ENCODE measurements at regions not wholly inside any gene's neighbourhood (a gene's known extent, or its start where the extent isn't known, plus 50 kb on each side); places are given as distances from the start of the nearest gene placed in this dataset.

GRCh38 chr10:128338951-128339350 is 212.7 kb upstream of the MKI67 start:
- Histone ChIP-seq H3K27me3 (ENCODE audit: control insufficient read depth, low read length) (no peaks in the 10 kb centered on the region), H3K4me1 (ENCODE audit: control insufficient read depth, low read length) (no peaks in the 10 kb centered on the region), H3K4me3 (ENCODE audit: low read length) (no peak overlapping the region), H3K79me2 (ENCODE audit: control insufficient read depth, low read length) (no peaks in the 10 kb centered on the region), H3K4me2 (ENCODE audit: low read length) (no peak overlapping the region), H3K9me2 (replicated peaks; ENCODE audit: control insufficient read depth, low read length) (no peaks in the 10 kb centered on the region), H3F3A (ENCODE audit: control insufficient read depth, insufficient read depth) (no peaks in the 10 kb centered on the region), H3K9me3 (ENCODE audit: control insufficient read depth, insufficient read depth, low read length) (no peaks in the 10 kb centered on the region), H4K20me1 (ENCODE audit: control insufficient read depth, insufficient read depth, low read depth, low read length) (no peaks in the 10 kb centered on the region), H3K27ac (ENCODE audit: low read depth, low read length) (no peak overlapping the region), H3K36me3 (ENCODE audit: control insufficient read depth, low read length) (no peaks in the 10 kb centered on the region)
- no peak for TF ChIP-seq CTCF (IDR thresholded peaks at IDR 0.05; ENCODE audit: low read depth, low read length, poor library complexity, severe bottlenecking)
- no peak for TF ChIP-seq EZH2phosphoT487 (IDR thresholded peaks at IDR 0.05; ENCODE audit: borderline replicate concordance, low read length)

- H3K4me3 ChIP-seq (ENCODE audit: low read length): no peak overlapping the region
- no peaks in the 10 kb centered on the region for H3K9me2 ChIP-seq (replicated peaks; ENCODE audit: control insufficient read depth, low read length)
- H3K27me3 ChIP-seq (ENCODE audit: control insufficient read depth, low read length): no peaks in the 10 kb centered on the region
- H3K9me3 ChIP-seq (ENCODE audit: control insufficient read depth, insufficient read depth, low read length): no peaks in the 10 kb centered on the region
- H3K4me2 ChIP-seq (ENCODE audit: low read length): no peak overlapping the region
- H3K27ac ChIP-seq (ENCODE audit: low read depth, low read length): no peak overlapping the region
- H3K79me2 ChIP-seq (ENCODE audit: control insufficient read depth, low read length): no peaks in the 10 kb centered on the region
- no peaks in the 10 kb centered on the region for H3F3A ChIP-seq (ENCODE audit: control insufficient read depth, insufficient read depth)
- no peaks in the 10 kb centered on the region for H3K36me3 ChIP-seq (ENCODE audit: control insufficient read depth, low read length)
- no peak for TF ChIP-seq EZH2phosphoT487 (IDR thresholded peaks at IDR 0.05; ENCODE audit: borderline replicate concordance, low read length)
- TF ChIP-seq CTCF (IDR thresholded peaks at IDR 0.05; ENCODE audit: low read depth, low read length, poor library complexity, severe bottlenecking): no peak
- no peaks in the 10 kb centered on the region for H4K20me1 ChIP-seq (ENCODE audit: control insufficient read depth, insufficient read depth, low read depth, low read length)
- no peaks in the 10 kb centered on the region for H3K4me1 ChIP-seq (ENCODE audit: control insufficient read depth, low read length)
Measured at GRCh38 chr10:128339753-128340152, 213.5 kb upstream of the MKI67 start.

- no peaks in the 10 kb centered on the region for H3F3A ChIP-seq (ENCODE audit: control insufficient read depth, insufficient read depth)
- H3K27me3 ChIP-seq (ENCODE audit: control insufficient read depth, low read length): no peaks in the 10 kb centered on the region
- H3K4me1 ChIP-seq (ENCODE audit: control insufficient read depth, low read length): no peaks in the 10 kb centered on the region
- H3K9me3 ChIP-seq (ENCODE audit: control insufficient read depth, insufficient read depth, low read length): no peaks in the 10 kb centered on the region
- no peaks in the 10 kb centered on the region for H4K20me1 ChIP-seq (ENCODE audit: control insufficient read depth, insufficient read depth, low read depth, low read length)
- H3K9me2 ChIP-seq (replicated peaks; ENCODE audit: control insufficient read depth, low read length): no peaks in the 10 kb centered on the region
- no peaks in the 10 kb centered on the region for H3K36me3 ChIP-seq (ENCODE audit: control insufficient read depth, low read length)
- no peaks in the 10 kb centered on the region for H3K79me2 ChIP-seq (ENCODE audit: control insufficient read depth, low read length)
- TF ChIP-seq CTCF (IDR thresholded peaks at IDR 0.05; ENCODE audit: low read depth, low read length, poor library complexity, severe bottlenecking) (no peak), EZH2phosphoT487 (IDR thresholded peaks at IDR 0.05; ENCODE audit: borderline replicate concordance, low read length) (no peak)
- H3K4me2 ChIP-seq (ENCODE audit: low read length): no peak overlapping the region
- H3K27ac ChIP-seq (ENCODE audit: low read depth, low read length): no peak overlapping the region
- no peak overlapping the region for H3K4me3 ChIP-seq (ENCODE audit: low read length)
Measured at GRCh38 chr10:128345353-128345752, 219.1 kb upstream of the MKI67 start.

- no peaks in the 10 kb centered on the region for H3K36me3 ChIP-seq (ENCODE audit: control insufficient read depth, low read length)
- H3F3A ChIP-seq (ENCODE audit: control insufficient read depth, insufficient read depth): no peaks in the 10 kb centered on the region
- H4K20me1 ChIP-seq (ENCODE audit: control insufficient read depth, insufficient read depth, low read depth, low read length): no peaks in the 10 kb centered on the region
- H3K79me2 ChIP-seq (ENCODE audit: control insufficient read depth, low read length): no peaks in the 10 kb centered on the region
- TF ChIP-seq EZH2phosphoT487 (IDR thresholded peaks at IDR 0.05; ENCODE audit: borderline replicate concordance, low read length): no peak
- TF ChIP-seq CTCF (IDR thresholded peaks at IDR 0.05; ENCODE audit: low read depth, low read length, poor library complexity, severe bottlenecking): no peak
- H3K27me3 ChIP-seq (ENCODE audit: control insufficient read depth, low read length): no peaks in the 10 kb centered on the region
- H3K4me2 ChIP-seq (ENCODE audit: low read length): no peak overlapping the region
- H3K9me2 ChIP-seq (replicated peaks; ENCODE audit: control insufficient read depth, low read length): no peaks in the 10 kb centered on the region
- H3K4me3 ChIP-seq (ENCODE audit: low read length): no peak overlapping the region
- no peaks in the 10 kb centered on the region for H3K9me3 ChIP-seq (ENCODE audit: control insufficient read depth, insufficient read depth, low read length)
- no peaks in the 10 kb centered on the region for H3K4me1 ChIP-seq (ENCODE audit: control insufficient read depth, low read length)
- no peak overlapping the region for H3K27ac ChIP-seq (ENCODE audit: low read depth, low read length)
Measured at GRCh38 chr10:128360783-128361182, 234.6 kb upstream of the MKI67 start.

Data from DOHH2 (cell line).